Gastrocnemius medialis (tissue), 4 donors: ENCODE measurements at regions not wholly inside any gene's neighbourhood (a gene's known extent, or its start where the extent isn't known, plus 50 kb on each side); places are given as distances from the start of the nearest gene placed in this dataset.

Source experiments
- ATAC-seq, 2 donors: fragments of 150-250 bp; one replicate each; pipeline ENCODE4 v1.9.1; 2016
- DNase-seq, 2 donors: peaks; one replicate each; pipeline ENCODE4 v3.0.0-alpha.2; 2019
- H3K27ac ChIP-seq, 4 donors: fragments of 200-600 bp; sonication (generic); 1 replicate in 1 of 4; 2 replicates in 3 of 4; pipeline ENCODE4 v1.5.1; 2016 to 2018; ENCODE audit warnings: mild to moderate bottlenecking in 2 of 4, moderate library complexity in 1 of 4
- H3K27me3 ChIP-seq, 3 donors: fragments of 200-600 bp; sonication (generic) in 2 of 3; 1 replicate in 1 of 3; 2 replicates in 2 of 3; pipeline versions ENCODE4 v1.5.1 to v1.6.0; 2016 to 2019; ENCODE audit warnings: mild to moderate bottlenecking in 1 of 3, moderate library complexity in 1 of 3
- H3K36me3 ChIP-seq, 2 donors: fragments of 200-600 bp; sonication (generic) in 1 of 2; one replicate each; pipeline ENCODE4 v1.5.1; 2017 to 2018
- H3K4me1 ChIP-seq, 2 donors: fragments of 200-600 bp; sonication (generic) in 1 of 2; one replicate each; pipeline ENCODE4 v1.5.1; 2016 to 2017; ENCODE audit warnings: mild to moderate bottlenecking in 2 of 2
- H3K4me3 ChIP-seq, 4 donors: fragments of 200-600 bp; sonication (generic) in 3 of 4; 1 replicate in 1 of 4; 2 replicates in 3 of 4; pipeline ENCODE4 v1.5.1; 2016 to 2019; ENCODE audit warnings: mild to moderate bottlenecking in 2 of 4
- H3K9me3 ChIP-seq, 3 donors: fragments of 200-600 bp; sonication (generic) in 2 of 3; 1 replicate in 1 of 3; 2 replicates in 2 of 3; pipeline ENCODE4 v1.5.1; 2016 to 2019
- CTCF ChIP-seq, 5 experiments: fragments of 450-650 bp in 3 of 5; fragments of 200-600 bp in 2 of 5; sonication (generic) in 2 of 5; IDR thresholded peaks in 4 of 5; conservative IDR thresholded peaks in 1 of 5; 1 replicate in 4 of 5; 2 replicates in 1 of 5; pipeline ENCODE4 v1.5.1; 2016 to 2019; ENCODE audit warnings: antibody characterized with exemption in 5 of 5, mild to moderate bottlenecking in 3 of 5, moderate library complexity in 3 of 5
- POLR2A ChIP-seq, 2 donors: fragments of 450-650 bp; IDR thresholded peaks; one replicate each; pipeline ENCODE4 v1.6.1; 2017; ENCODE audit warnings: antibody characterized with exemption in 2 of 2, mild to moderate bottlenecking in 2 of 2, moderate library complexity in 2 of 2
- in situ Hi-C, 4 donors: fragments of 200-750 bp; cut with MboI; loops; one replicate each; pipeline versions ENCODE4 v1.15.0 to v1.8.0; 2017; ENCODE audit warnings: low sequenced_read_pairs in 4 of 4
- intact Hi-C: fragments of 100-400 bp; cut with DNase I; formaldehyde crosslinking; loops from one replicate; pipeline ENCODE4 v1.15.1; 2023; ENCODE audit warnings: low total_unique reads

- H3K27me3 ChIP-seq = no peaks in the 10 kb centered on the region
- no peaks in the 10 kb centered on the region for H3K36me3 ChIP-seq
- no peak overlapping the region for H3K27ac ChIP-seq
- no peak for DNase-seq
- ATAC-seq = no peak
- H3K4me3 ChIP-seq = no peak overlapping the region
- intact Hi-C loops = no loop called here
- H3K4me1 ChIP-seq = no peaks in the 10 kb centered on the region
- peaks cover 0 to 3% (median 0%) of the 10 kb centered on the region in 3 donors for H3K9me3 ChIP-seq
- no peak for TF ChIP-seq POLR2A (IDR thresholded peaks at IDR 0.05)
- TF ChIP-seq CTCF (IDR thresholded peaks at IDR 0.05 in 4 of 5, conservative IDR thresholded peaks at IDR 0.05 in 1 of 5) = no peak
- in situ Hi-C loops = no loop called here
These were observed 49.7 kb upstream of the ANTXRL start for GRCh38 chr10:46236941-46237681.
